GM19455 (cell line): ENCODE measurements at regions not wholly inside any gene's neighbourhood (a gene's known extent, or its start where the extent isn't known, plus 50 kb on each side); places are given as distances from the start of the nearest gene placed in this dataset.

Source experiments
- ATAC-seq: cut with Tn5 transposase; IDR thresholded peaks from one replicate; pipeline ENCODE4 v1.9.1; 2021; ENCODE audit not compliant: unreplicated experiment

DNA sequence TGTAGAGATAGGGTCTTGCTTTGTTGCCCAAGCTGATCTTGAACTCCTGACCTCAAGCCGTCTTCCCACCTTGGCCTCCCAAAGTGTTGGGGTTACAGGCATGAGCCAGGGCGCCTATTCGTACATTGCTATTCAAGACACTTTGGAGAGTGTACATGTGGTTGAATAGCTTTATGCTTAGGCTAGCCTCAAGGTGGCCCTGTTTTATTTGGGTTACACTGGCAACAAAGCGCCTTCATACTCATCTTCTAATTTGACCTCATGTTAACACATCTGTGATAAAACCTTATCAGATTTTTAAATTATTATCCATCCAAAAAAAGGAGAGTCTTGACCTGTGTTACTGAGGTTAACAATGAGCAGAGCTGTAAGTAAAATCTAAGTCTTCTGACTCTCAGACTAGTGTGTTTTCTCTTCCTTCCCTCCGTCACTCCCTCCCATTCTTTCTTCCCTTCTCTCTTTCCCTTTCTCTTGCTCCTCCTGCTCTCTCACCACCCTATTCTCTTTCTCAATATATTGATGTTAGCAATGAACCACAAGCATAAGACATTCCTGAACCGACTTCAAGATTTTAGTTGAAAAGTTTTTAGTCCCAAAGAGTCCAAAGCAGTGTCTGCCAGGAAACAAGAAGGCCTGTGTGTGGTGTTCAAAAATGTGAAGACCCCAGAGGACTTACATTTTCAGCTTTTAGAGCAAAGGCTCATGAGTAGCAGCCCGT is 603.7 kb upstream of the CFAP20DC start:
- no peak for ATAC-seq

DNA sequence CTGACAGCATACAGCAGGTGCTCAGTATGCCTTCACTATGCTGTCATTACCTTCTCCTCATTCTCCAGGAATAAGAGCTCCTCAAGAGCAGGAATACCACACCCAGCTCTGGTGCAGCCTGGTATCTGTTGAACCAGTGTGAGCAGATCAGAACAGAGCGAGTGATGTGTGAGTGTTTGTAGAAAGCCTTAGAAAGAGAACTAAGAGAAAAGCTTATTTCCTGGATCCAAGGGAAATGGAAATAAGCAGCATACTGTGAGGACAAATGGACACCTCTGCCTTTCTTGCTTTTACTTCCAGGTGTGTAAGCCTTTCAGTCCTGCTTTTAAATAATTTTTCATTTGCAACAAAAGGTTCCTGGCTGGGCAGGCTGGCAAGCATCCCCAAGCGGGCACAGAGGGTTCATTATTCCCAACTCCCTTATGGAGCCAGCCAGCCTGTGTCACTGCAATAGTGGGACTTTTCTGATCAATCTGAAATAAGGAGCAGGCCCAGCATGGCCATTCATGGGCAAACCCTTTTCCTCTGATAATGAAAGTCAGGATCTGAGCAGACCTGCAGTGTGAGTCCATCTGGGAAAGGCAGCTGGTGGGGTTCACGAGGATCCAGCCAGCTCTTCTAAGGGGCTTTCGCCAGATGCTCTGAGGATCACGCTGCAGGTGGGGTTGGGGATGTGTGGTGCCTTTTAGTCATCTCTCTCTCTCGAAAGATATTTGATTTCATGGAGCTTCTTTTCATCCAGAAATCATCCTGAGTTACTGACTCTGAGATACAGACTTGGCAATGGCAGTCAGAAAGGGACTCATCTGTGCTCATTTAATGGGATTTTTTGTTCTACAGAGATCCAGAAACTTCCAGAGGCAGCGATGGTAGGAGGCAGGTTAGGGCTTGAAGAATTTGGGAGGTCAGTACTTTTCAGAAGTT is 594.9 kb upstream of the CFAP20DC start:
- ATAC-seq: no peak

DNA sequence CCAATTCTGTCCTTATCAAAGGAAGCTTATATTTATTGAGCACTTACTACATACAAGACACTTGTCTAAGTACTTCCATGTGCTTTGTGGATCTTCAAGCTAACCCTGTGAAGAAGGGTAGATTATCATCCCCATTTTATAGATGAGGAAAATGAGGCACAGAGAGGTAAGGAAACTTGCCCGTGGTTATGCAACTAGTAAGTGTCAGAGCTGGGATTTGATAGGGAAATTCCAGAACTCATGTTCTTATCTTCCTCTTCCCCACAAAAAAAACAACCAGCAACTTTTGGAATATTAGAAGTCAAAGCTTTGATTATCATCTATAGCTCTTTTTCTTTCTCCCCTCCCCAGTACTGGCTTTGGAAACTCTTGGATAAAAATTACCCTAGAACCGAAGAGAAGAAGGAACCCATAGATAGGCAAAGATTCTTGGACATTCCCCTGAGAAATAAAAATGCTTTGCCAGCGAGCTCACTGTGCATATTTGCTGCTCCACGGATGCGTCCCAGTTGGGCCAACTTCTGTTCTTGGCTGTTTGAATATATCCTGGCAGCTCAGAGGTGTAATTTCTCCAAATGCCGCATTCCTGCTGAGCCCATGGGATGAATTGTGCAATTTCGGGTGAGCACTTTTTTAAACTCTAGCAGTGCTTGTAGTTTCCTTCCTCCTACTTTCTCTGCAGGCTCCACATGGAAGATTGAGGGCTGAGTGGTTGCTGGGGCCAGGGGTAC is 591.5 kb upstream of the CFAP20DC start:
- ATAC-seq: no peak

DNA sequence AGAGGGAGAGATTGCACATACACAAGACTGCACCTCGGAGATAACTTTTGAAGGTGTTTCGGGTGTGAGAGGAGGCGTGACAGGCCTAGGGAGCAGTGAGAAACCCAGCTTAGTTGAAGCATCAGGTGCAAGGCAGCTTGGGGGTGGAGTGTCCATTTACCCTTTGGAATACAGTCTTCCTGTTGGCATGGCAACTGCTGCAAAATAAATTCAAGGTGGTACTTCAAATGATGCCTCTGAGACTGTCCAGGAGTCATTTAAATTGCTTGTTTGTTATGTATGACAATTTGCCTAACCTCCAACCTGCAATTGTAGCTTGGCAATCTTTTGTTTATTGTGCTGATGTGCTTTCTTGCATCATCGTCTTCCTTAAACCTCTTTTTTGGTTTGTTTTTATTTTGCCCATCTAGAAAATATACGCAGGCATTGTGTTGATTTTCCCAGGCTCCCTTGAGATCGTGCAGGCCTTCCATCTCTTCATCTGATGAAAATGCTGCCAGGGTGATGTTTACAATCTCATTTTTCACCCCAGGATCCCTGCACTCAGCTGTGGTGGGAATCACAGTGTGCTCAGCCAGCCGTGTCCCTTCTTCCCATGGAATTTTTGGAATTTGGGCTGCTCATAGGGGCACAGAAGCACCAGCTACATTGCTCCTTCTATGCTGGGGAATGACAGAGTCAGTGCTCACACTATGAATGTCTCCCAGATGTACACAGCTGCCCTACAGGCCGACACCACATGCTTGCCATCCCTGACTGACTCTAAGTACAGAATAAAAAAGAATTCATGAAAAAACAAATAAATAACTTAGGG is 583.1 kb upstream of the CFAP20DC start:
- ATAC-seq: no peak

DNA sequence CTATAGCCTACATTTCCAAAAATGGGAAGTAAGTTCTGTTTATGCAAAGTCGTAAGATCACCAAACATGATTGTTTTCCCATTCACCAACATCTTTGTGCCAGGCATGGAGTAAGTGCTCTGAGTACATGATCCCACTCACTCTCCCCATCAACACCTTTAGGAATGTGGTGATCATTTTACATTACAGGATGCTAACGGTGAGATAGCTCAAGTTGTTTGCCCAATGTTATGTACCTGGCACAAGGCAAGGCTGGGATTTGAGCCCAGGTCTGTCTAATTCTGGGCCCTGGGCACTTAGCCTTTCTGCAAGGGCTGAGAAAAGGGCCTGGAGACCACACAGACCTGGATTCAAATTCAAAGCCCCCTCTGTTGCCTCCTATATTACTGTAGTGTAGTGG is 581.7 kb upstream of the CFAP20DC start:
- ATAC-seq: no peak

DNA sequence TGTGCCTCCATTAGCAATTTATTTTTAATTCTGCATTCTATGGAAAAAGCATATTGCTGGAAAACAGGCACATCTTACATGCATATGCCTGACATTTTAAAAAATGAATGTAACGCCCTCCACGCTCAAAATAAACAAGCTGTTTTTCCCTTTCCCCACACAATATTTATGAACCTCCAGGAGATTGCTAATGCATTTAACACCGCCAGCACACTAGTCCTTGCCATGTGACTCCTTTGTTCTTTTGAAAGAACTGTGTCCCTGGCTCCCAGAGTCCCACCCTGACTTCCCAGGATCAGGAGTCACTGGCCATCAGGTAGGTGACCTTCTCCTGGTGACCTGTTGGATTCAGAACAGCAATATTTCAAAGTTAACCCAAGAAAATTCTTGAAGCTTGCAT is 571.2 kb upstream of the CFAP20DC start:
- no peak for ATAC-seq

DNA sequence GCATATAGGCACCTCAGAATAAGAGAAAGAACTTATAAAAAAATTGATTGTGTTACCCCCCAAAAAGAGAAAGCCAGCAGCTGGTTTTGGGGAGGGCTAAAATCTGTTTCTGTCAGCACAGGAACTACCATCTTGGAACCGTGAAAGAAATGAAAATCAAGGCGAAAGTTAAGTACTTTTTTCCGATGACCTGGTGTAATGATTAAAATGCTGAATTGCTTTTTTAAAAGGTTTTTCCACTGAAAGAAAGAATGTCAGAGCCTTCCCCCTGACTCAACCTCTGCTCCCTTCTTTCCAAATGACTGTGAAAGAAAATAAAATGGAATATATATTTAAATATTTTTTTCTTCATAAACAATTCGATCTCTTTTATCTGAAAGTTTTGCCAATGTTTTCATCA is 570.5 kb upstream of the CFAP20DC start:
- no peak for ATAC-seq

DNA sequence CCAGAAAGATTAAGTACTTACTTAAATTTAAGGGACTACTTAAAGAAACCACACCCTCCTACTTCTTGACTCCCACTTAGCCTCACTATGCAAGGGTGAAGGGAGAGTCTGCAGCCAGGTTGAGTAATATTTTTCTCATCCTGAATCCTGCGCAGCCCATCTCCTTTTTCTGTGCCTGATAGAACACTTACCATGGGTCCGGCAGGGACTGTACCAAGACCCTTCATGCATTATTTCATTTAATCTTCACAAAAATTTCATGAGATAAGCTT is 562.6 kb upstream of the CFAP20DC start:
- no peak for ATAC-seq

DNA sequence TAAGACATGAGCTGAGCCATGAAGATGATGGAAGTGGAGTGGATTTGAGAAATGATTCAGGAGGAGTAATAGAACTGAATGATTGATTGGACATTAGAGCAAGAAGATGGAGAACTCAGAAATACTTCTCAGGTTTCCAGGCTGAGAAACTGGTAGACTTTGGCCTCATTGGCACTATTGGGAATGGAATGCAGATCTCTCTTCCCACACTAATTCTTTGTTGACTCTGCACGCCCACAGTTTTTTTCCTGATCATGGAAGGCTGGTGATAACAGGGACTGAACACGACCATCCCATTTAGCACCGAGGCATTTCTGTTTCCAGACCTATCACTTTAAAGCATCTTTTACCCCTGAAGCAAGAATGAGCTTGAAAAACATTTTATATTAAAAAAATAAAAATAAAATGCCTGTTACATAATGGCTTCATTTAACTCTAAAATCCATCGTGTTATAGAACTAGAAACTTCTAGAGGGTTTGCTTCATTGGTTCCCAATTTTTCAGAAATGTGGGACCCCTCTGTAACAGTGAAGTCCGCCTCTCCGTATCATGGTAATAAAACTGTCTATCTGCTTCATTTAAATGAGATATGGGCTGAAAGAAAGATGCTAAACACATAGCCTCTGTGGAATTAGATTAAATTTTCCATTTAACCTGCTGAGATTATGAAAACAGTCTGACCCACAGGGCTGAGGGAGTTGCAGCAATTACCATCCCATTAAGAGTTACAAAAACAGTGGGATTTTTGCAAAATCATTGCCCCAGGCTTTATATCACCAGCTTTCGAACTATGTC is 562.0 kb upstream of the CFAP20DC start:
- ATAC-seq: no peak

DNA sequence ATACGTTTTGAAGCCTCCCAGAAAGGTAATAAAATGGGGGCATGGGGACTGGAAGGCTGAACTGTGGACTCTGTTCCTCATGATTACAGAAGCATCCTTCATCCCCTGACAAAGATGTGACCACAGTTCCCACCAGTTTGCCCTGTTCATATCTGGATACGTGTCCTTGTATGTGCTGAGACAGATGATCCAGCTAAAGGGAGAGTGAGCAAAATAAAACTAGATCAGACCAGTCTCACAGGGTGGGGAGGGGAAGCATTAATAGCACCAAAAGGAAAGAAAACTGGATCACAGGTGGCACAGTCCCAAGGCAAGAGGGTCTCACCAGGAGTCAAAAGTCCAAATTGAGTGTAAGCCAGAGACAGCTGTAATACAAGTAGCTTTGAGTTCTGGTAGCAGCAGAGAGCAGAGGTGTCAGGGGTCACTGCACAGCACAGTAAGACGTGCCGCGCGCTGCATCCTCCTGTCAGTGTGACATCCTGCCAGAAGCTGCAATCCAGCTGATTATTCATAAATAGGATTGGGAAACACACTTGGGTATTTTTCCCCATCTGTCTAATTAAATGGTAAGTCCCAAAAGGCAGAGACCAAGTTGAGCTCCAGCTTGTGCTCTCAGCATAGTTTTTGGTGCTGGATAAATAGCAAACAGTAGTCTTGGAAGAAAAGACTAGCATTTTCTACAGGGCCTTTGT is 560.0 kb upstream of the CFAP20DC start:
- ATAC-seq: no peak

DNA sequence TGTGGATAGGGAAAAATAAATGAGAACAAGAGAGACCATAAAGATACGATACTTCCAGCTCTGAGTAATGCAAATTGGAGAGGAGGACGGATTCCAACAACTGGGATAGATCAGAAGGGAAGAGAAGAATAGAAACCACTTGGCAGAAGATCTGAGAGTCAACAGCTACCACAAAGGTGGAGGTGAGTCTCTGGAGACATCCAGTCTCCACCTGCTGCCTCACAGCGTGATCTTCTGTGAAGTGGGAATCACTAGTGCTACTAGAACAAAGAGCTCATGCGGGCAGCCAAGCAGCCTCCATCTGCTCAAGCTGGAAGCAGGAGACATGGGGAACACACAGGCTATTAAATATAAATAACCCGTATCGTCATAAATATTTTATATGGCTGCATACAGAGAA is 558.5 kb upstream of the CFAP20DC start:
- ATAC-seq: no peak

DNA sequence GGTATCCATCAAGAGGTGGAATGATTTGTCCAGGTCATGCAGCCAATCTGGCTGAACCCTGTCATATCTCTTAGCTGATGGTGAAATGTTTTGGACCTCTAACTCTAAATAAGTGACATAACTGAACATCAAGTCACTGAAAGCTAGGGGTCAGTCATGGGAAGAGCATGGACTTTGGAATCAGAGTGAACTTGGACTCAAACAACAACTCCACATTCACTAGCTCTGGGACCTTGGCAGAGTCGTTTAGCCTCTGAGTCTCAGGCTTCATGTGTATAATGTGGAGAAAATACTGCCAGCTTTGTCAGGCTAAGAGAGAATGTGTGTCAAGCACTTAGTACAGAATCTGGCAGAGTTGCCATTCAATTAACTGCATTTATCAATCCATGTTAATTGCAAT is 557.8 kb upstream of the CFAP20DC start:
- ATAC-seq: no peak

DNA sequence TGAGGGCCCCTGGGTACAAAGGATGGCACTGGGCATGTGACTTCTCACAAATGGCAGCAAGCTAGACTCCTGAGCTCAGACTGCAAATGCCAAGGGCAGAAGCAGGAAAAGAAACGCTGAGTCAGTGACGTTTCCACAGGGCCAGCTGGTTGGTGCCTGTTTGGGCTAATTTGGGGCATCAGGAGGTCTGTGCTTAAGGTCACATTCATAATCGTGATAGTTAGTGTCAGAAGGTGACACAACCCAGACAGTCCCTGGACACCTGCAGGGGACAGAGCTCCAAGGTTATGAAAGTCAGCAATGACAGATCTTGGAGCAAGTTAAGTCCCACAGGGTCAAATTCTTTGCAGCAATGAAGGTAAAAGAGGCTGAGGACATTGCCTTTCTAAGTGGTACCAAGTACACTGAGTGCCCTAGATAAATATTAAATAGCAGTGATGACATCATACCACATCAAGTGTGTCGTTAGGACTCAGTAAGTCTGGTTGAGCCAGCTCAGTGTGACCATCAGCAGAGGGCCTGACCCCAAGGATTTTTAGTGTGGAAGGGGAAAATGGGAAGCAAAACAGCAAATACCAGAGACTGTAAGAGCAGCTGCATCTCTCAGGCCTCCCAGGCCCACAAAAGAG is 556.9 kb upstream of the CFAP20DC start:
- no peak for ATAC-seq

DNA sequence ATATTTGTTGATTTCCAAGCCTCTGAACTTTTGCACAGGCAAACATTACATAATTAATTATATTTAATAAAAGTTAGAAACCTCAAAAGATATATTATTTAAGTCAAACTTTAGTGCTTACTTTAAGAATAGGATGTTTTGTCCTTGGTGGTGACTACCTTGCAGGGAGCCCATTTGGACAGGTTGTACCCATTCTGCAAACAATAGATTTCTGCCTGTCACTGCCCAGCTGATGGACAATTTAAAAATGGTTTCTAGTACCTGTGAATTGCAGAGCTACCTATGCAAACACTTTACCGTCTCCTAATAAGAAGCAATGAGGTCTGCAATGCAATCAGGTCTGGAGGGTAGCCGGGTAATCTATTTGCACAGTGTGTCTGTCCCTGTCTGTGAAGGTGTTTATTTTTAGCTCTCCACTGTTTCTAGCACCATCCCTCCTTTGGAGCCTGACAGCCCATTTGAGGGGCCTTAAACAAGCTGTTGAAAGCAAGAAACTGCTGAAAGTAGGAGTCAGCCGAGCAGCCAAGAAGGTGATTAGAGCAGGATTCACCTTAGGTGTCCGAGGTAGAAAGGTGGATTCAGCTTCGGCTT is 556.2 kb upstream of the CFAP20DC start:
- no peak for ATAC-seq

DNA sequence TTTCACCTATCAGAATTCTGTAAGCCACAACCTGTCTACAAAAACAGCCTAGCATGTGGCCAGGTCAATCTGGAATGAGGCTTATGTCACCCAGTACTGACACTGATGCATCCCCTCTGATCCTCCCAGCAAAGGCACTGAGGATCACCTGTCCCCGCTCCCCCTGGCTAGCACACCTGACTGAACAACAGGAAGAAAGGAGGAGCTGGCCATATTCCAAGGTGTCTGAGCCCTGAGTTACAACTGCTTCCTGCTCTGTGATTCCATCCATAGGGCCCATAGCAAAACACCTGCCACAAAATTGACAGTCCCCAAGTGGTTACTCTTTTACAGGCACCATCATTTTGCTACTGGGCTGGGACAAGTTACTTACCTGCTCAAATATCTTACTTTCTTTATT is 555.5 kb upstream of the CFAP20DC start:
- no peak for ATAC-seq

DNA sequence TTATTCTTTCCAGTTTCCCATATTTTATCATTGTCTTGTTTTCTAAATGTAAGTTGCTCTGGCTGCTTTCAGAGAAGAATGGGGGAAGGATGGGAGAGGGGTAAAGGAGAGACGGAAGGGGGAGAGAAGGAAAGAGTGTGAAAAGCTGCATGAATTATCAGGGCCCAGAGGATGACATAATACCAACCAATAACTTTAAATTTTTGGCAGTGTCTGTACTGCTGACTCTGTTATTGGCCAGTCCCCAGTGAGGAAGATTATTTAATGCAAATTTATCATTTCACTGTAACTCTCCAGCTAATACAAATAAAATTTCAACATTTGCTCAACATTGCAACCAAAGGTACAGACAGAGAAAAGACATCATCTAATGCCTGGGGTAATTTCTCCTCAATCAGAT is 551.7 kb upstream of the CFAP20DC start:
- ATAC-seq: no peak

DNA sequence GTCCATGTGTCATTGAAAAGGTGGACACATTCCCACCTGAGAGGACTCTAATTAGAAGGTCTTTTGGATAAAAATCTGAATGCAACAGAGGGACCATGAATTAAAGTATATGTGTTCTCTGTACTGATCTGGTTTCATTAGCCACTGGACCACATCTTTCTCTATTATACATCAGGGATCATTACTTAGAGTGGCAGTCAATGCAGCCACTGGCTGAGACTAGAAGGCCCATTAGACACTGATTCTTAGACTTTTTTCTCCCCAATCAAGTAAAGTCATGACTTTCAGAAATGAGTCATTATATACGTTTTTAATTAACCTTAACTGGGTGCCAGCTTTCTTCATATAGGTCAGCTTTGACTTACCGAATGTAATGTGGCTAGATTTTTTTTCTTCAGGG is 550.8 kb upstream of the CFAP20DC start:
- ATAC-seq: no peak

DNA sequence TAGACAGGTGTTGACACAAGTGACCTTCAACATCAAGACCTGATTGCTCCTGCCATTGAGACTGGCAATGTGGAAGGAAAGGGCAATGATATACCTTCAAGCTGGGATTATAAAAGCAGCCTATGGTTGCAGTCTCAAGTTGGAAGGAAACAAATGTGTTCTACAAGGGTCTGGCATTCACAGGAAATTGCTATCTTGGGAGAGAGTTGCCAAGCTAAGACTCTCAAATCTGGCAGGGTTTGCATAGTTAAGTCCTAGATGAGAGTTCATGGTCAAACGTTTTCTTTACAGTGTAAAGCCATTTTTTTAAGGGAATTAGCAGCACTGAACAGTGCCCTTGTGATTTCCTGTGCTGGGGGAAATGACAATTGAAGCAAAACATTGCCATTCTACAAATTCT is 546.9 kb upstream of the CFAP20DC start:
- no peak for ATAC-seq

DNA sequence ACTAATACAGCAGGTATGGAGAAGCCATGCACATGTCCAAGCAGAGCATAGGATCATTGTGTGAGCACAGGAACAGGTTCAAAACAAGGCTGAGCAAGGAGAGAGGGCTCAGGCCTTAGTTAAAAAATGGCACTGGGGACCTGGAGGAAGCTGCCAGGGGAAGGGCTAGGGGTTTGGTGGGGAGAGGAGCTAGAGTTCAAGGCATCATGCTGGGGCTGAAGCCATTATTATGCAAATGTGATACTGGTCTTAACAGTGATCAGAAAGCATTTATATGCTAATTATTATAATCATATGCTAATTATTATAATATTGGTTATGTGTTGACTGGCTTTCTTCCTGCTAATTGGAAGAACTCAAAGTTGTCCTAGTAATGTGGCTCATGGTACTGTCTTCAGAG is 546.0 kb upstream of the CFAP20DC start:
- no peak for ATAC-seq
